Urinary bladder (tissue), 3 donors: ENCODE measurements at regions not wholly inside any gene's neighbourhood (a gene's known extent, or its start where the extent isn't known, plus 50 kb on each side); places are given as distances from the start of the nearest gene placed in this dataset.
"Not testable (repeated sequence)": the region's sequence is repeated elsewhere in the genome, so short reads cannot be mapped to it uniquely, and the experiment has no call there.

Experiments used
- DNase-seq: peaks from one replicate; pipeline ENCODE4 v3.0.0-alpha.2; 2015; ENCODE audit errors: extremely low spot score
- H3K27ac ChIP-seq: one replicate; pipeline ENCODE4 v1.5.1; 2013; ENCODE audit warnings: low read depth, mild to moderate bottlenecking, moderate library complexity
- H3K36me3 ChIP-seq: one replicate; pipeline ENCODE4 v1.6.1; 2013; ENCODE audit warnings: mild to moderate bottlenecking, moderate library complexity; ENCODE audit not compliant: insufficient read depth
- H3K4me1 ChIP-seq: one replicate; pipeline ENCODE4 v1.6.1; 2013; ENCODE audit warnings: mild to moderate bottlenecking, moderate library complexity; ENCODE audit not compliant: insufficient read depth
- H3K4me3 ChIP-seq: one replicate; pipeline ENCODE4 v1.5.1; 2013; ENCODE audit warnings: low read depth, low read length
- WGBS: extraction: QIAGEN DNeasy Blood & Tissue Kit; methylation state at CpG from one replicate; pipeline ENCODE4 v1.1.7; 2013; 5-methylcytosine and 5-hydroxymethylcytosine counted together
- donor health status: healthy with polysubstance abuse.
- donor health status: healthy.

- 24% methylated on average over 1 of the region's 1 CpG for WGBS
- Histone ChIP-seq H3K4me3 (no peak overlapping the region), H3K4me1 (peaks cover 1% of the 10 kb centered on the region), H3K27ac (no peak overlapping the region), H3K36me3 (no peaks in the 10 kb centered on the region)
- DNase-seq: no peak
These were observed 83.2 kb upstream of the TNRC6B start for GRCh38 chr22:40094485-40094884.

DNA sequence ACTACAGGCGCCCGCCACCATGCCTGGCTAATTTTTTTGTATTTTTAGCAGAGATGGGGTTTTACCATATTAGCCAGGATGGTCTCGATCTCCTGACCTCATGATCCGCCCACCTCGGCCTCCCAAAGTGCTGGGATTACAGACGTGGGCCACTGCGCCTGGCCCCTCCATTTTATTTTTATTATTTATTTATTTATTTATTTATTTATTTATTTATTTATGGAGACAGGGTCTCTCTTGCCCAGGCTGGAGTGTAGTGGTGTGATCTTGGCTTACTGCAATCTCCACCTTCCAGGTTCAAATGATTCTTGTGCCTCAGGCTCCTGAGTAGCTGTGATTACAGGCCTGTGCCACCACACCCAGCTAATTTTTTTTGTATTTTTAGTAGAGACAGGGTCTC is 77.8 kb upstream of the TNRC6B start:
- H3K4me3 ChIP-seq, DNase-seq, H3K4me1 ChIP-seq, H3K27ac ChIP-seq, H3K36me3 ChIP-seq: not testable (repeated sequence)
- WGBS: 98% methylated on average over 7 of the region's 7 CpGs

DNA sequence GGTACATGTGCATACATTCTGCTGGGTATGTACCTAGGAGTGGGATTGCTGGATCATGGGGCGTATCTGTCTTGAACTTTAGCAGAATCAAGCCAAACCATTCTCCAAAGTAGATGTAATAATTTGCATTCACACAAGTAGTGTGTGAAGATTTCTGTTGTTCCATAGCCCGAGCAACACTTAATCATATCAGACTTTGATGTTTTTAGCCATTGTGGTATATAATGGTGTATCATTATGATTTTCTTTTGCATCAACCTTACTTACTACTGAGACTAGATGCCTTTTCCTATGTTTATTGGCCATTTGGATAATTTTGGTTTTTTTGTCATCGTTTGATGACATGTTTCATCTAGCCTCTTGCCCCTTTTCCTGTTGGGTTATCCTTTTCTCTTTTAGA is 72.0 kb upstream of the TNRC6B start:
- no peaks in the 10 kb centered on the region for H3K36me3 ChIP-seq
- WGBS: 97% methylated on average over 3 of the region's 3 CpGs
- H3K27ac ChIP-seq: no peak overlapping the region
- no peak overlapping the region for H3K4me3 ChIP-seq
- no peak for DNase-seq
- peaks cover 1% of the 10 kb centered on the region for H3K4me1 ChIP-seq

- Histone ChIP-seq H3K27ac (no peak overlapping the region), H3K4me1 (peaks cover 1% of the 10 kb centered on the region), H3K4me3 (no peak overlapping the region), H3K36me3 (no peaks in the 10 kb centered on the region)
- DNase-seq: no peak
- 7% methylated on average over 1 of the region's 1 CpG for WGBS
These were observed 70.5 kb upstream of the TNRC6B start for GRCh38 chr22:40107244-40107643.

DNA sequence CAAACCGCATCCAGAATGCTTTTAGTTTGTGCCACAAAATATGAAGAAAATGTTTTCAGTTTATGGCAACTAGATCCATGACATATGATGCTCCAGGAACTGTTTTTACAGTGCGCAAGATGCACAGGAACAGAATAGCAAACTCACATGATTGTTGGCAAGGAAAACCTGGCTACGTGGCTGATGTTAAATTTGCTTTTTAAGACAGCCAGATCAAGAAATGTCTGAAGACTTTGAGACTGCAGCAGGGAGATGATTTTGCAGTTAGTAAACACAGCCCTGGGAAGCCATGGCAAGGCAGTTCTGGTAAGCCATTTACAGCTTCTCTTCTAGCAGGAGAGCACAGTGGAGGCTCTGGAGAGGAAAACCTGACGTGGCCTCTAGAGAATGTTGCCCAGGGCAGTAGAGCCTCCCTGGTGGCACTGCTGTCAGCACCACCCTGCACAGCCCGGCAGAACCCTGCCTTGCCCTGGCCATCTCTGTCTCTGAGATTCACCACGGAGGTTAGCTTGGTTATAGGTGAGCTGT is 69.8 kb upstream of the TNRC6B start:
- no peaks in the 10 kb centered on the region for H3K36me3 ChIP-seq
- 20% methylated on average over 6 of the region's 6 CpGs for WGBS
- DNase-seq: no peak
- peak overlapping the region; percentile 10 for H3K4me3 ChIP-seq
- no peak overlapping the region for H3K27ac ChIP-seq
- peaks cover 1% of the 10 kb centered on the region for H3K4me1 ChIP-seq

DNA sequence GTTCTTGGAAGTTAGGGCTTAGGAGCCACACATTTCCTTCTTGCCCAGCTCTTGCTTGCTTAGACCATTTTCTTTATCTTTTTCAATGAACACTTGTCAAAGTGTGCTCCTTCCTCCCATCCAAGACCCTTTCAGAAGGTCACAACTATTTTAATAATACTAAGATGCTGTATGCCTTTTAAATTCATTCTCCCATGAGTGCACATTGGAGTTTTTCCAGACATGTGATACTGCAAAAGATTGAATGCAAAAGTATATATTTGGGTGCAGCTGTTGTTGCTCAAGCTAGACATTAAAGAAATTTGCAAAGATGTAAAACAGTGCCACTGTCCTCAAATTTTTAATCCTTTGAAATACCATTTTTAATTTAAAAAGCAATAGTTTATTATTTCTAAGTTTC is 69.3 kb upstream of the TNRC6B start:
- H3K4me3 ChIP-seq: no peak overlapping the region
- no peak overlapping the region for H3K27ac ChIP-seq
- H3K36me3 ChIP-seq: no peaks in the 10 kb centered on the region
- H3K4me1 ChIP-seq: peaks cover 1% of the 10 kb centered on the region
- DNase-seq: no peak

DNA sequence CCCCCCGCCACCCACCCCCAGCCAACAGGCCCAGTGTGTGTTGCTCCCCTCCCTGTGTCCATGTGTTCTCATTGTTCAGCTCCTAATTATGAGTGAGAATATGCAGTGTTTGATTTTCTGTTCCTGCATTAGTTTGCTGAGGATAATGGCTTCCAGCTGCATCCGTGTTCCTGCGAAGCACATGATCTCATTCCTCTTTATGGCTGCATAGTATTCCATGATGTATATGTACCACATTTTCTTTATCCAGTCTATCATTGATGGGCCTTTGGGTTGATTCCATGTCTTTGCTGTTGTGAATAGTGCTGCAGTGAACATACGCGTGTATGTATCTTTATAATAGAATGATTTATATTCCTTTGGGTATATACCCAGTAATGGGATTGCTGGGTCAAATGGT is 68.8 kb upstream of the TNRC6B start:
- WGBS: 88% methylated on average over 5 of the region's 5 CpGs
- H3K4me1 ChIP-seq: not testable (repeated sequence)

GRCh38 chr22:40111451-40111850 is 66.3 kb upstream of the TNRC6B start:
- peaks cover 1% of the 10 kb centered on the region for H3K4me1 ChIP-seq
- 87% methylated on average over 2 of the region's 2 CpGs for WGBS
- no peak overlapping the region for H3K4me3 ChIP-seq

More for the DNA sequence above, 68.8 kb upstream of the TNRC6B start:
- H3K4me3 ChIP-seq, H3K27ac ChIP-seq, DNase-seq, H3K36me3 ChIP-seq: not testable (repeated sequence)

GRCh38 chr22:40112595-40112994 is 65.1 kb upstream of the TNRC6B start:
- Histone ChIP-seq H3K36me3 (no peaks in the 10 kb centered on the region), H3K27ac (no peak overlapping the region), H3K4me3 (no peak overlapping the region), H3K4me1 (peaks cover 1% of the 10 kb centered on the region)
- 85% methylated on average over 3 of the region's 3 CpGs for WGBS
- no peak for DNase-seq

More at GRCh38 chr22:40111451-40111850, 66.3 kb upstream of the TNRC6B start:
- no peak overlapping the region for H3K27ac ChIP-seq
- no peaks in the 10 kb centered on the region for H3K36me3 ChIP-seq
- no peak for DNase-seq

- WGBS: 72% methylated on average over 2 of the region's 2 CpGs
- no peak for DNase-seq
- Histone ChIP-seq H3K36me3 (no peaks in the 10 kb centered on the region), H3K4me1 (no peaks in the 10 kb centered on the region), H3K4me3 (no peak overlapping the region), H3K27ac (no peak overlapping the region)
These were observed 64.0 kb upstream of the TNRC6B start for GRCh38 chr22:40113696-40114095.

DNA sequence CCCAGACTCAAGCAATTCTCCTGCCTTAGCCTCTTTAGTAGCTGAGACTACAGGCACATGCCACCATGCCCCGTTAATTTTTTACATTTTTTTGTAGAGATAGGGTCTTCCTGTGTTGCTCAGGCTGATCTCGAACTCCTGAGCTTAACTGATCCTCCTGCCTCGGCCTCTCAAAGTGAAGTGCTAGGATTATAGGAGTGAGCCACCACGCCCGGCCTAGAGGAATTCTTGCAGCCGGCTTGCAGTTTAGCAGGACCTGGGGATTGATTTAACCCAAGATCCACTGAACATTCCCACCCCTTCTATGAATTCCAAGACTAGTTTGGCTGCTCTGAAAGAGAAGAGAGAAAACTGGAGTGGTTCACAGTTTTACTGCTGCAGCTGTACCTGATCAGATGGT is 63.3 kb upstream of the TNRC6B start:
- 72% methylated on average over 6 of the region's 6 CpGs for WGBS

DNA sequence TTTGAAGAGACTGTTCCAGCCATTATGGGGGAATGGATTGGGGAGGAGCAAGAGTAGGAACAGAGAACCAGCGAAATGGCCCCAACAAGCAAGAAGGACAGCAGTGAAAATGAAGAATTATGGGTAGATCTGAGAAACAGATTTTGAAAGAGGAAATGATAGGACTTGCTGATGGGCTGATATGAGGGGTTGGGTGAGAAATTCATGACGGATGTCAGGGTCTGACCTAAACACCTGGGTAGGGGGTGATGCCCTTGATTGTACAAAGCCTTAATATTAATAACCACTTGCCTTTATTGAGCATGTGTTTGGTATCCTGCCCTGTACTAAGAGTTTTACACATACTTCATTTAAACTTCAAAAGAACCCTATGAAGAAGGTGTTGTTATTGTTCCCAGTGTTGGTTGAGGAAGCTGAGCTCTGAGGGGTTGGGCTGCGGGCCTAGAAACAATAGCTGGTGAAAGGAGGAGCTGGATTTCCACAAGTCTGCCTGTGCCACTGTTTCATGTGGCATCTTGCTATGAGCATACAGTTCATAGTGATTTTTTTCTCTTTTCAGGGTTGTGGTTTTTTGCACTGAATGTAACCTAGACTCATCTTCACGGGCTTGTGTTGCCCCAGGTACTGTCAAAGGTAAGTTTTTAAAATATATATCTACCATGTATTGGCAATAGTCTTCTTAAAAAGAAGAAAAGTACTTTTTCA is 61.1 kb upstream of the TNRC6B start:
- H3K36me3 ChIP-seq: no peaks in the 10 kb centered on the region
- WGBS: 92% methylated on average over 4 of the region's 4 CpGs
- no peak overlapping the region for H3K4me3 ChIP-seq
- H3K27ac ChIP-seq: no peak overlapping the region
- no peak for DNase-seq
- H3K4me1 ChIP-seq: no peaks in the 10 kb centered on the region

More for the DNA sequence above, 63.3 kb upstream of the TNRC6B start:
- H3K27ac ChIP-seq: no peak overlapping the region
- no peaks in the 10 kb centered on the region for H3K4me1 ChIP-seq
- no peak overlapping the region for H3K4me3 ChIP-seq
- DNase-seq: no peak
- no peaks in the 10 kb centered on the region for H3K36me3 ChIP-seq

DNA sequence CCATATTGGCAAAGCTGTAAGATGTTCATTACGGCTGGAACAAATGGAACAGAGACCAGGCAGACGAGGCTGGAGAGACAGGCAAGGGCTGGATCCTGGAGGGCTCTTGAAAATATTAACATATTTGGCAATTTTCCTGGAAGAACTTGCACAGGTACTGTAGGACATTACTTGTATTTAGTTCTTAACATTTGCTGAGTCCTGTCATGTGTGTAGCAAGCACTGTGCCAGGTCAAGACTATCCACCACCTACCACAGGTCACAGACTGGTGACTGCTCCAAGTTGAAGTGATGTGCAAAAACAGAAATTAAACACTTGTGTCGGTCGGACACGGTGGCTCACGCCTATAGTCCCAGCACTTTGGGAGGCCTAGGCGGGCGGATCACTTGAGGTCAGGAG is 58.7 kb upstream of the TNRC6B start:
- Histone ChIP-seq H3K27ac (no peak overlapping the region), H3K4me3 (no peak overlapping the region), H3K4me1 (no peaks in the 10 kb centered on the region), H3K36me3 (no peaks in the 10 kb centered on the region)
- WGBS: 97% methylated on average over 8 of the region's 8 CpGs
- DNase-seq: no peak

GRCh38 chr22:40120848-40121247 is 56.9 kb upstream of the TNRC6B start:
- 88% methylated on average over 4 of the region's 4 CpGs for WGBS
- DNase-seq: no peak
- Histone ChIP-seq H3K4me1 (no peaks in the 10 kb centered on the region), H3K27ac (no peak overlapping the region), H3K36me3 (no peaks in the 10 kb centered on the region), H3K4me3 (no peak overlapping the region)
